IPS-NIHi11 (cell line): ENCODE measurements at regions not wholly inside any gene's neighbourhood (a gene's known extent, or its start where the extent isn't known, plus 50 kb on each side); places are given as distances from the start of the nearest gene placed in this dataset.

ENCODE experiments used
- DNase-seq: peaks from one replicate; pipeline ENCODE4 v3.0.0; 2012; ENCODE audit warnings: mixed read lengths, low spot score

GRCh38 chrX:45385757-45386156 is 185.1 kb upstream of the DIPK2B start:
- DNase-seq, result no peak

DNA sequence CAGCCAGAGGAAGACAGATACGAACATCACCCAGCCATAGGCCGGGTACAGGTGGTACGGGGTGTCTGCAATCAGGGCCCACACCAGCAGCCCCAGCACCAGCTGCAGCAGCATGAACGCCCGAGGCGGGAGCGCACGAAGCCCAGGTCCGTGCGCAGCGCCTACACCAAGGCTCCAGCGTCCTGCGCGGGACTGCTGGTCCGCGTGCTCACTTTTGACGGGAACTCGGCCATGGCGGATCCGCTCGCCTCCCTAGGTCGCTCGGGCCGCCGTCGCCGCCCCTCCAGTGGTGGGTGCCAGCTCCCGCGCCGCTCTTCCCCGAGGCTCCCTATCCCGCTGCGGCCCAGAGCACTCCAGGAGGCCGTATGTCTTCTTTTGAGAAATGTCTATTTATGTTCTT is 181.2 kb upstream of the DIPK2B start:
- no peak for DNase-seq

DNA sequence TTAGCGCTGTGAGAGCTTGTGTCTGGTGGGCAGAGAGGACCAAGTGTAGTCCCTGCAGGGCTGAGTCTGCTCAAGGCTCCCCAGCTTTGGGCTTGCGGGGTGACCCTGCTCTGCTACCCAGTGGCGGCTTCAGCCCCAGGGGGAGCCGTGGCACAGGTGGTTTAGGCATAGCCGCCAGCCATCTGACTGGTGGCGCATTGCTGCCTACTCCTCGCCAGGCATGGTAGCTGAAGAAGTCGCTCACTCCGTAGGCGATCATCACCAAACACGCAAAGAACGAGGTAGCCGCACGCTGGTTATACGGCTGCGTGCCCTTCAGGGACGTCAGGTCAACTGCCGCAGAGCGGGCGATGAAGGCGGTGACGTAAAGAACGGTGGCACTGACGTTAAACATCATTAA is 180.7 kb upstream of the DIPK2B start:
- no peak for DNase-seq

GRCh38 chrX:45379236-45379635 is 178.6 kb upstream of the DIPK2B start:
- no peak for DNase-seq

- DNase-seq, result no peak
Measured at GRCh38 chrX:45372151-45372550, 171.5 kb upstream of the DIPK2B start.

- DNase-seq, result no peak
Measured at GRCh38 chrX:45368705-45369104, 168.0 kb upstream of the DIPK2B start.

DNA sequence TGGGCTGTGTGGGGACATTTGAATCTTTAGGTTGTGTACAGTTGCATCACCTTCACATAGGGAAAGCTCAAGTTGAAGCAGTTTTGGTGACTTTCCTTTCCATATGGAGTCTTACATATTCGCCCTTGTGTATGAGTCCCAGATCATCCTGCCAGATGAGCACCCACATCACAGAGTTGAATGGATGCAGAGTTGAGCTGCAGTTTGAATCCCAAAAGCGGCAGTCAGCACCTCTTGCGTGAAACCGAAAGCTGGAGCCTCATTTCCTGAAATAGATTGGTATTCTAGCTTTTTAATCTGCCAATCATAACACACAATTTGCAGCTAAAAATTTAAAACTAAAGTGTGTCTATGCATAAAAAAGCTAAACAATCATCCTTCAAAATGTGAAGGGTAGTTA is 162.9 kb upstream of the DIPK2B start:
- no peak for DNase-seq

DNA sequence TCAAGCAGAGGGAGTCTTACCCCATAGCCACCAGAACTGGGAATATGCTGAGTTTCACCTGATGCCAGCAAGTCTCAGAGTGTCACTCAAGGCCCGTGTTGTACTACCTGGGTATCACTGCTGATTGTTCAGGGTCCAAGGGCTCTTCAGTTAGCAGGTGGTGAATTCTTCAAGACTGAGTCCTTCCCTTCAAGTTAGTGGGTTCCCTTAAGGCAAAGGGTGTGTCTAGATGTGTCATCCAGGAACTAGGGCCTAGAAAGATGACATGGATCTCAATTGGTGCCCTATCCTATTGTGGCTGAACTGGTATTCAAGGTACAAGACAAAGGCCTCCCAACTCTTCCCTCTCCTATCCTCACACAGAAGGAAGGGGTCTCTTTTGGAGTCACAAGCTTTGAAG is 159.9 kb upstream of the DIPK2B start:
- no peak for DNase-seq

DNA sequence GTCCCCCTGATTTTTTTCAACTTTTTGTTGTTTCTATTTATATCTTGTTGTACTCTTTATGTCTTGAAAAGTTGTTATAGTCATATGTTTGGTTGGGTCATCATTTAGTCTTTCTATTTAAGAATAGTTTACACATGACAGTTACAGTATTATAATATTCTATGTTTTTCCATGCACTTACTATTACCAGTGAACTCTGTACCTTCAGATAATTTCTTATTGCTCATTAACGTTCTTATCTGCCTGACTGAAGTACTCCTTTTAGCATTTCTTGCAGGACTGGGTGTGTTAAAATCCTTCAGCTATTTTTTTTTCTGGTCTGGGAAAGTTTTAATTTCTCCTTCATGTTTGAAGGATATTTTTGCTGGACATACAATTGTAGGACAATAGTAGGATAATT is 157.7 kb upstream of the DIPK2B start:
- no peak for DNase-seq

- DNase-seq, result no peak
Measured at GRCh38 chrX:45353456-45353855, 152.8 kb upstream of the DIPK2B start.

DNA sequence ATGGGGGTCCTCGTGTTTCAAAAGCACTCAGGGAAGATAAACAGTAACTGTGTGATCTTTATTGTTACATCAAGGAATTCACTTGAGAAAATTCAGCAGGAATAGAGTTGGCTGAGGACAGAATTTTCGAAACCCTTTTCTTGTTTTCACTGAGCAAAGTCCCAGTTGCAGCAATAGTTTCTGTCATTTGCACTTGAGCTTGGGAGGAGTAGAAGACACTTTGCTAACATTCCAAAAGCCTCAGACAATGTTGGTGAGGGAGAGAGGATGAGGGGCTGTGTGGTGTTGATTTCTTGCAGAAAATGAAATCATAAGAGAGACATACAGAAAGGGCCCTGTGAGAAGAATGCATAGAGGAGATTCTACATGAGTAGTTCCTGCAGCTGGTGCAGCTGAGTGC is 151.9 kb upstream of the DIPK2B start:
- no peak for DNase-seq

GRCh38 chrX:45351478-45351877 is 150.8 kb upstream of the DIPK2B start:
- no peak for DNase-seq

- DNase-seq, result no peak
Measured at GRCh38 chrX:45348296-45348695, 147.6 kb upstream of the DIPK2B start.

DNA sequence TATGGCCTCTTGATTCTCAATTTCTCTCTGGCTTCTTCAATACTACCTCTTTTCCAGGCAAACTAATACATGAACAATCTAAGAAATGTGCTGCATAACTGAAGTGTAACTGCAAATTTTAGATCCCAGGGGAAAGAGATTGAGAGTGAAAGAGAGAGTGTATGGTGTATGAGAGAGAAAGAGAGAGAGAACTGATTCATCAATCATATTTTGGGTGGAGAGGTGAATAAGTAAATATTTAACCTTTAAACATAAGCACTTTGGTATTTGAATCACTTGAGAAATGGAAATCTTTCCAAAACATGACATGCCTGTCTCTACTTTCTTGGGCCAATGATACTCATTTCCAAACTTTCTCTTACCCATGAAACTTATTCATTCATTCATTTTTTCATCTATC is 147.2 kb upstream of the DIPK2B start:
- no peak for DNase-seq

- DNase-seq, result no peak
Measured at GRCh38 chrX:45344594-45344993, 143.9 kb upstream of the DIPK2B start.

DNA sequence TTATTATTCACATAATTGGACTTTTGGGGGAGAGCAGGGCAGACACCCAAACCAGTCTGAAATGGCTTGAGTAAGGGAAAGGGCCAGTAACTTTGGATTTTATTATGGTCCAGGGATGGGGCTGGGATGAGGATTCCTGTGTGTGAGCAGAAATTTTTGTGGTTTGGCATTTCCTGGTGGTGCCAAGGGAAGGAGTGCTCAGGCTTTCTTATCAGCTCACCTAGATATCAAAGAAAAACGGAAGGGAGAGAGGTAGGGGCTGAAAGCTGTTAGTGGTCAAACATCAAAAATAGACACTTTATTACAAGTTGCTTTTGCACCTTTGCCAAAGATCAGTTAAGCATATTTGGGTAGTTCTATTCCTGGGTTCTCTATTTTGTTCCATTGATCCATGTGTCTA is 128.5 kb upstream of the DIPK2B start:
- no peak for DNase-seq

DNA sequence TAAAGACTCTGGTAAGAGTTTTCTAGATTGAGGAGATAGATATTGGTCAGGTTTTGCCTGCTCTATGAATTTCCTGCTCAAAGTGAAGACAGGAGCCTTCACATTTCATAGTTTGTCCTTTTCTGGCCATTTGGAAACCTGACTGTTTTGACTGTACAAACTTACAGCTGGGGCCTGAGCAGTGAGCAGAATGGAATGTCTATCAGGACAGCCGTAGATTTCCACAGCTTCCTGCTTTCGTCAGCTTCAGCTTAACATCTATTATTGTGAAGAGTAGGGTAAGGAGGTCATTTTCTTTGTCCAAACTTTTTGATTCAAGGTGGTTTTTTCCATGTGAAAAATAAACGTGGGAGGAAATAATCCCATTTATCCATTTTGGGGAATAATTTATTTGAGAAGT is 124.3 kb upstream of the DIPK2B start:
- no peak for DNase-seq

DNA sequence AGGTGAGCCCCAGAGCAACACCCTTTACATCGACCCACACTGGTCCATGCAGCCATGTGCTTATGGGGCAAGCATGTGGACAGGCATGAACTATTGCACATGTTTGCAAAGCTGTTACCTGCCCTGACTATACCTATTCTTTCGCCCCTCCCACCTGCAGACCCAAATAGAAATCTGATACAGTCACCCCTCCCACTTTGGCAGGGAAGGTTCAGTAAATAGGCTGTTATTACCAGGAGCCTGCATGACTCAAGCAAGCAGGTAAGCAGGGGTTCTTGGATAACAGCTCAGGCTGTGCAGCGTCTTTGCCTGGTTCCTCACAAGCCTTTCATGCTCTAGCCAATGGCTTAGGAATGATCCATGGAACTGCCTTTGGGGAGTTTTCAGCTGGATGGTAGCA is 122.7 kb upstream of the DIPK2B start:
- DNase-seq, result peak; percentile 5

- peak; percentile 3 for DNase-seq
Measured at GRCh38 chrX:45322820-45323219, 122.1 kb upstream of the DIPK2B start.

GRCh38 chrX:45322382-45322781 is 121.7 kb upstream of the DIPK2B start:
- DNase-seq, result peak; percentile 21

DNA sequence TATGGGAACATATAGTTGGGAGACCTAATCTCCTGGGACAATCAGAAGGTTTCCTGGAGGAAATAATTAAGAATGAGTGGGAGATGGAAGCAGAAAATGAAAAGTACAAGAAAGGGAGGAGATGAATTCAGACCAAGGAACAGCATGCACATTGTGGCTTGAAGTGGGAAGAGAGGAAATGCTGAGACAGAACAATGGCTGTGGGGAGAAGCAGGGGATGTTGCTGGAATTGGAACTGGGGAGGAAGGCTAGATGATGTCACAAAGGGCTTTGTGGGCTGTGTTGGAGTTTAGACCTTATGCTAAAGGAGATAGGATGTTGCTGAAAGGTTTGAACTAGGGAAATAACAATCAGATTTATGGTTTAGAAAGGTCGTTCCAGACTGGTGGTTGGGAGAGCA is 119.5 kb upstream of the DIPK2B start:
- no peak for DNase-seq

- no peak for DNase-seq
Measured at GRCh38 chrX:45309801-45310200, 109.1 kb upstream of the DIPK2B start.

DNA sequence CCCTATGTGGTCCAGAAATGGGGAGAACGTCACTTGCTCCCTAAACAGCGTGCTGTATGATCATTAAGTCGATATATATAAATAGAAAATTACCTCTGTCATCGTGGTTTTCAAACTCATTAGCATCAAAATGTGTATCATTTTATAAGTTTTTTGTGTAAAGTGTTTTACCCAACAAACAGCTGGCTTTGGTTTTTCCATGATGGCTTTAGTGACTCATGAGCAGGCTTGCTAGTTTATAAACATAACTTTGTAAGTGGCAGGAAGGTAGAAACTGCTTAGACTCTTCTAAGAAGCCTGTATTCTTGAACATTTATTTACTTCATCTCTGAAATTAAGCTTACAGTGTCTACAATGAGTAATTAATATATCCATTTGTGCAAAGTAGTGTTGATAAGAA is 108.4 kb upstream of the DIPK2B start:
- no peak for DNase-seq

- DNase-seq, result no peak
Measured at GRCh38 chrX:45306794-45307193, 106.1 kb upstream of the DIPK2B start.

GRCh38 chrX:45300638-45301037 is 100.0 kb upstream of the DIPK2B start:
- no peak for DNase-seq
